Posterior vena cava (tissue), 2 donors: ENCODE measurements at regions not wholly inside any gene's neighbourhood (a gene's known extent, or its start where the extent isn't known, plus 50 kb on each side); places are given as distances from the start of the nearest gene placed in this dataset.
"Not testable (repeated sequence)": the region's sequence is repeated elsewhere in the genome, so short reads cannot be mapped to it uniquely, and the experiment has no call there.

Source experiments
- DNase-seq: peaks from one replicate; pipeline ENCODE4 v3.0.0-alpha.2; 2020; ENCODE audit warnings: low spot score
- intact Hi-C, 2 donors: fragments of 100-400 bp; cut with DNase I; formaldehyde crosslinking; loops; one replicate each; pipeline versions ENCODE4 v1.14.1 to v1.14.2; 2022 to 2023
- donor health status: DM: yes; HTN: yes; CAD: no.
- donor health status: DM: yes; HTN: yes; CAD: no.

GRCh38 chr9:38271666-38272241 lies 120.7 kb upstream of the ALDH1B1 start:
- intact Hi-C loops = no loop called here
- DNase-seq = no peak

DNA sequence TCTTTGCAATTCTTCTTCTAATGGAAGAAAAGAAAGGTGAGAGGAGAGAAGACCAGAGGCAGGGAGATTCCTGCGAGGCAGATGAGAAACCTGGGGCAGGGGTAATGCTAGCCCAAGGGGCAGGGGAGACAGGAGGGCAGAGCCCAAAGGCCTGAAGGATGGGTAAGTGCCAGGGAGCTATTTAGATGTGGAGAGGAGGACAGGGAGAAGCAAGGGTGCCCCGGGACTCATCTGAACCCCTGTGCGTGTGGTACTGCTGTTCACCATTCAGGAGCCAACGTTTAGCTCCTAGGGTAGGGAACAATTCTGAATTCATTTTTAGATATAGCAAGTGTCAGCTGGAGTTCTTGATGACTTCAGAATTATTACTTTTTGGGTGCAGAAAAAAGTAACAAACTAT lies 122.7 kb upstream of the ALDH1B1 start:
- DNase-seq = no peak
- intact Hi-C loops = loop anchor here in 1 of 2 donors (2.0 kb wide), 1 partner anchor 57 kb away; no protein-coding TSS in a partner anchor

GRCh38 chr9:38263532-38263931 lies 129.0 kb upstream of the ALDH1B1 start:
- intact Hi-C loops = no loop called here
- no peak for DNase-seq

GRCh38 chr9:38259519-38260218 lies 132.8 kb upstream of the ALDH1B1 start:
- intact Hi-C loops = no loop called here
- DNase-seq = no peak

GRCh38 chr9:38259056-38259455 lies 133.4 kb upstream of the ALDH1B1 start:
- DNase-seq = no peak
- intact Hi-C loops = no loop called here

GRCh38 chr9:38257626-38258215 lies 134.8 kb upstream of the ALDH1B1 start:
- intact Hi-C loops = no loop called here
- no peak for DNase-seq

DNA sequence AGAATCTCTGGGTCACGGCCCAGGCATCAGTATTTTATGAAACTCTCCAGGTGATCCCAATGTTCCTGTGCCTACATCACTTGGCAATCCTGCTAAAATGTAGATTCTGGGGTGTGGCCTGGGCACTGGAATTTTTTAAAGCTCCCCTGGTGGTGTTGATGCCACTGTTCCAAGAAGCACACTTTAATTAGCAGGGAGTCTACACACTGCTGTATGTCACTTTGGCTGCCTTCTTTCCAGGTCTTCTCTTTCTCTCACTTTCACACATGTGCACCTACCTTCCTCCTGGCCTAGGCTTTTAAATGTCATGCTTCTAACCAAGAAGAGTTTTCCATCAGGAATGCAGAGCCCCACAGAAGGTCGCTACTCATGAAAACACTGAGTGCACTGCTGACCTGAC lies 136.0 kb upstream of the ALDH1B1 start:
- intact Hi-C loops = no loop called here
- DNase-seq = no peak

DNA sequence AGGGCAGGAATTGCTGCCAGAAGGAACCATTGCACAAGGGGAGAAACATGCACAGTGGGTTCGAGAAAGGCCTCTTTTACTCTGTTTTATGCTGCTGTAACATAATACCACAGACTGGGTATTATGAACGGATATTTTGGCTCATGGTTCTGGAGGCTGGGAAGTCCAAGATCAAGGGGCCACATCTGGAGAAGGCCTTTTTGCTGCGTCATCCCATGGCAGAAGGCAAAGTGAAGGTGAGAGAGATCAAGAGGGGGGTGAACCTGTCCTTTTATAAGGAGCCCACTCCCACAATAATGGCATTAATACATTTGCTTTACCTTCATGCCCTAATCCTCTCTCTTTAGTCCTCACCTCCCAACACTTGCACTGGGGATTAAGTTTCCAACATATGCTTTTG lies 136.9 kb upstream of the ALDH1B1 start:
- intact Hi-C loops = no loop called here
- no peak for DNase-seq

DNA sequence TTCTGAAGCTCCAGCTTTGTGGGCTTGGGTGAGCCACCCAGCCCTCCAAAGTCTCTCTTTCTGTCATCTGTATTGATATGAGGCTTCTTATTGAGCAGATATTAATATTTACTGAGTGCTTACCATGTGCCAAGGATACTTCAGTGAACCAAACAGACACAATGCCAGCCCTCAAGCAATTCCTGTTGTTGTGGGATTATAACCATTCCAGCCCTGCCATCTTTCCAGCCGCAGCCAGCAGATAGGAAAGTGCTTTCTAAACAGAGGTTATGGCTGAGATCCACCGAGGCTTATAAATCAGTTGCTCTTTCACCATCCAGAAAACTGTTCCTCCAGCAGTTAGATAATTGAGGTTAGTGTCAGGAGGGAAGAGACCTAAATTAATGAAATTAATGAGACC lies 137.7 kb upstream of the ALDH1B1 start:
- intact Hi-C loops = no loop called here
- no peak for DNase-seq

DNA sequence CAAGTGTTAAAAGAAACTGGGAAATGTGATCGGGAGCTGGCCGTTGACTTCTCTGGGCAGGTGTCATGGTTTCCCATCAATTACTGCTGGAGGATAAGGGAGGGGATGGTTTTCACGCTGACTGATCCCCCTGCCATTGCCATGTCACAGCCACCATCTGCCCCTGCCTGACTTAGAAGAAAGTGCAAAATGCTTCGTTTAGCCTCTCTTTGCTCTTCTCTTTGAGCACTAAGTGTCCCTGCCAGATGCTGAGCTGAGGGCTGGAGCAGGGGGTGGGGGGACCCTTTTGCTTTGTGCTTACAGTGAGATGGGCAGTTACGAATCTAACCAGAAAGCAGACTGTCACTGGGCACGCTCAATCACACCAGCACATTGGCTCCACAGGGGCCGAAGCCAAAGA lies 138.4 kb upstream of the ALDH1B1 start:
- intact Hi-C loops = no loop called here
- DNase-seq = no peak

DNA sequence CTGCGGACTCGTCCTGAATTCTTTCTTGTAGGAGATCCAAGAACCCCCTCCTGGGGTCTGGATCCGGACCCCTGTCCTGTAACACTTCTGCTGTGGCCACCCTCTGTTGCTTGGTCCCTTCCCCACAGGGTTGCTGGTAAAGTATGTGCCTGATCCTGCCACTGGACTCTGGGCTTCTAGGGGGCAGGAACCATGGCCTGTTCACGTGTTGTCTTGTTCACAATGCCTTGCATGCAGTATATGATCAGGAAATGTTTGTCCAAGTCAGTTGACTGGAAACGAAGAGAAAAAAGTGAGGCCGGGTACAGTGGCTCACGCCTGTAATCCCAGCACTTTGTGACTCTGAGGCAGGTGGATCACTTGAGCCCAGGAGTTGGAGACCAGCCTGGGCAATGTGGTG lies 139.3 kb upstream of the ALDH1B1 start:
- intact Hi-C loops = no loop called here
- DNase-seq = no peak

DNA sequence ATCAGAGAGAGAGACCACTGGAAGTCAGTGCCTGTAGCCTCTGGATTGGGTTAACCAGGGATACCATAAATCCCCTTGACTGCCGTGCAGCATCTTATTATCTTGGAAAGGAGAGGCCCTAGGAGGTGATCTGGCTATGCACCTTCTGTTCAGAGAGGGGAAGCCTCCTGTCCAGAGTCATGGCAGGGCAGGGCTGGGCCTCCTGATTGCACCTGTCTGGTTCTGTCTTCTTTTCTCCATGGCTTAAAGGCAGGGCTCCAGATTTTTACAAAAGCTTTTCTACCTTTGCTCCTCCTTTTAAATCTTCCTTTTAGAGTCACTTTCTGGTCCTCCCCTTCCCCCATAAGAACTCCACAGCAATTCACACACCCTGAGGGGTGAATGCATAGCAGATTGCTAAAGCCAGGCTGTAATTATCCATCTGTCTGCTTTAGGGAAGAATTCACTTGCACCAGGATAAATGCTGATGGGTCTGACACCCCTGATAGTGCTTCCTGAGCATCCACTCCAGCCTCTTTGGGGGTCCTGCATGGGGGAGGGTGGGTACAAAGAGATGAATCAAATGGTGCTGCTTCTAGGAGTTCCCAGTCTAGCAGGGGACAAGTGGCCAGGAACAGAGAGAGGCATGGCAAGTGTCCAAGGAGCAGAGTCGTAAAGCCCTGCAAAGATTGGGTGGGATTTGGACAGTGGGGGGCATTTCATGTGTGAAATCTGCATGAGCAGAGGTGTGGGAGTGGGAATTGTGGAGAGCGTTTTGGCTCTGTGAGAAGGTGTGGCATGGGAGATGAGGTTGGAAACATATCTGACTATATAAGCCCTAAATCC lies 141.3 kb upstream of the ALDH1B1 start:
- DNase-seq = no peak
- intact Hi-C loops = no loop called here

DNA sequence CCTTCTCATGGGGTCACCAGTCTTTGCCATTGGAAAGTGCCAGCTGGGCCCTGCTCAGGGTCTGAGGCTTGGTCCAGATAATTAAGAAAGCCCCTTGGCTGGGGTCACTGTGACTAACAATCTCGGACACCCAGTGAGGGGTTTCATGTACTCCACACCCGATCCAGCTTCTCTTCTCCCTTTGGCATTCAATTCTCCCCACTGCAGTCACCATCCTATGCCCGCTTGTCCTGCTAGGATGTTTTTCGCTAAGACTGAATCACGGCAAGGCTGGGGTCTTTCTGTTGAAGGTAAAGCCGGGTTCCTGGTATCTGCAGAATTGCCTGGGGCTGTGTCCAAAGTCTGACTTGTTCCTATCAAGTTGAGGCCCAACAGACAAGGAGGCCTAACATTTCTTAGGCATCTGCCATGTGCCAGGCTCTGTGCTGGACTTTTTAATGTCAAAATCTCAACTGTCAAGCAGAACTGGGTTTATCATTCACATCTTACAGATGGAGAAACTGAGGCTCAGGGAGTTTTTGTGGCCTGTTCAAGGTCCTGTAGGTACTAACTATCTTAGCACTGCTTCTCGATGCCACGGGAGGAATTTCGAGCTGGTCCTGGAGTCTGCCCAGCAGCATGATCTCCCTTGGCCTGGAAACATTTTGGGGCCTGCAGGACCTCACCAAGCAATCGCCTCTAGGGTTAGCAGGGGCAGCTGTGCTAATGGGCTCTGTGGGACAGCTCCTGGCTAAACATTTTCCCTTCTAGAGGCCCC lies 142.0 kb upstream of the ALDH1B1 start:
- no peak for DNase-seq
- intact Hi-C loops = no loop called here

DNA sequence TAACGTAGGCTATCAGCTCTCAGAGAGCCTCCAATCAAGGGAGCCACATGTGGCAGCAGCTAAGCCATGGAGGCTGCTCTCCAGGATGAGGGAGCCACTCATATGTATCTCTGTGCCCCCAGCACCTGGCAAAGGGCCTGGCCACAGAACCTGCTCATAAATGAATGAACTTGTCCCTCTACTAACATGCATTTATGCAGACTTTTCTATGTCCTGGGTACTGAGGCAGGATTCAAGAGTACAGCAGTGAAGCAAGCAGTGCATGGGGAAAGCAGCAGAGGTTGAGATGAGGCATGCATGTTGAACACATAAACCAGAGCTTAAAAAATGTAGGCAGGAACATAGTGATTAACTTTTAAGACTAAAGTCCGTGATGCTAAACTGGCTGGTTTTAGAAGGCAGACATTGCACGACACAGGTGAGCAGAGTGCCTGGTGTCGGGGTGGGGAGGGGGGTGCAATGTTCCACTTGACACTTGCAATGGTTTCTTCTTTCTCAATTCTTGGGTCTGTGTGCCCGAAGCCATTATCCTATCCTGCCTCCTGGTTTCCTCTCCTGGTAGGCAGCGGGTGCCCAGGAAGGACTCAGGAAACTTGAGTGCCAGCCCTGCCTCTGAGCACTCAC lies 142.8 kb upstream of the ALDH1B1 start:
- no peak for DNase-seq
- intact Hi-C loops = no loop called here

GRCh38 chr9:38249049-38249448 lies 143.5 kb upstream of the ALDH1B1 start:
- no peak for DNase-seq
- intact Hi-C loops = no loop called here

DNA sequence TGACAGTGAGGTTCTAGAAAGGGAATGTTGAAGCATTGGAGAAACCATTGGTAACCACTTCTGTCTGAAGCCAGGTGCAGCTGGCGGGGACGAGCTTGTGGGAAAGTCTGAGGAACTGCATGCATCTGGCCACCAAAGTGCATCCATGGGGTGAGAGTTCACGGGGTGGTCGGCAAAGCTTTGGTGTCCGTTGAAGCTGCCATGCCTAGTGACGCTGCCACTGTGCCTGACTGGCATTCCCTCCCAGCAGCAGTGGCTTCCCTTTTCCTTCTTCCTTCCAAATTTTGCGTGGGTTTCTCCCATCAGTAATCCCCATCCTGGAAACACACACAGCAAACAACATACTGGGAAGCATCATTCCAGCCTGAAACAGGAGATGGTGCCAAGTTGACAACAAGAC lies 145.7 kb upstream of the ALDH1B1 start:
- intact Hi-C loops = no loop called here

DNA sequence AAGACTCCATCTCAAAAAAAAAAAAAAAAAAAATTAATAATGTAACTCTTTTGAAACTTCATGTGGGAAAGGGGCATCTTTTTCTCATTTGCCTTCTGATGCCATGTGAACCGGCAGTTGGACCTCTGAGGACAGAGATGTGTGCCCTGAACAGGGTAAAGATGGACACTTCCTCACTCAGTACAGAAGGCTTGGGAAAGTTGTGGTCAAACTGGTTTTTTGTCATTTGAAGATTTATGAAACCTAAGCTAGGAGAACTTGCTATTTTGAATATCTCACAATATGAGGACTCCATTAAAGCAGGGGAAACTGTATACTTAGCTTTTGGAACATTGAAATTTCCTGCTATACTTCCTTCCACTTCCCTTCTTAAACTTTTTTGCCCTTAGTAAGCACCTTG lies 147.5 kb upstream of the ALDH1B1 start:
- intact Hi-C loops = no loop called here
- no peak for DNase-seq

More for the DNA sequence above, 145.7 kb upstream of the ALDH1B1 start:
- DNase-seq = no peak

DNA sequence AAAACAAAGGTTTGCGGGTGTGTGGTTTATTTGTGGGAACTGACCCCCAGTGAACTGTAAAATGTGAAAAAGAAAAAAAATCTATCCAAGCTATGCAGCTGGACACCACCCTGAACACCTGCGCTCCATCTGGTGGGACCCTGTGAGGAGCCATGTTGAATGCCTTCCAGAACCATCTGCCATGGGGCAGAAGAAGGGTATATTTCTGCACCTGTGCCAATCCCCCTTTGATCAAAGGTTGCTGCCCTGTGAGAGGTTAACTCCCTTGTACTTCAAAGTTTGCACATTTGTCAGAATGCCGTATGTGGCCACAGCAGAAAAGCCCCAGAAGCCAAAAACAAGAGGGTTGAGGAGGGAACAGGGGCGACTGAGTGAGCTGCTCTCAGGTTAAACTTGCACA lies 148.5 kb upstream of the ALDH1B1 start:
- intact Hi-C loops = no loop called here
- no peak for DNase-seq

DNA sequence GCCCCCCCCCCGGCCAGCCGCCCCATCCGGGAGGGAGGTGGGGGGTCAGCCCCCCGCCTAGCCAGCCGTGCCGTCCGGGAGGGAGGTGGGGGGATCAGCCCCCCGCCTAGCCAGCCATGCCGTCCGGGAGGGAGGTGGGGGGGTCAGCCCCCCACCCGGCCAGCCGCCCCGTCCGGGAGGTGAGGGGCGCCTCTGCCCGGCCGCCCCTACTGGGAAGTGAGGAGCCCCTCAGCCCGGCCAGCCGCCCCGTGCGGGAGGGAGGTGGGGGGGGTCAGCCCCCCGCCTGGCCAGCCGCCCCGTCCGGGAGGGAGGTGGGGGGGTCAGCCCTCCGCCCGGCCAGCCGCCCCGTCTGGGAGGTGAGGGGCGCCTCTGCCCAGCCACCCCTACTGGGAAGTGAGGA lies 150.4 kb upstream of the ALDH1B1 start:
- DNase-seq, intact Hi-C loops: not testable (repeated sequence)
